DMS53 treated with DMSO at 0.1 percent for 48 hours (cell line): ENCODE measurements at regions not wholly inside any gene's neighbourhood (a gene's known extent, or its start where the extent isn't known, plus 50 kb on each side); places are given as distances from the start of the nearest gene placed in this dataset.
"Not testable (repeated sequence)": the region's sequence is repeated elsewhere in the genome, so short reads cannot be mapped to it uniquely, and the experiment has no call there.

Source experiments
- DNase-seq: peaks from one replicate; lab custom pipeline; 2025; ENCODE audit not compliant: unreplicated experiment; lab: John Stamatoyannopoulos, UW

DNA sequence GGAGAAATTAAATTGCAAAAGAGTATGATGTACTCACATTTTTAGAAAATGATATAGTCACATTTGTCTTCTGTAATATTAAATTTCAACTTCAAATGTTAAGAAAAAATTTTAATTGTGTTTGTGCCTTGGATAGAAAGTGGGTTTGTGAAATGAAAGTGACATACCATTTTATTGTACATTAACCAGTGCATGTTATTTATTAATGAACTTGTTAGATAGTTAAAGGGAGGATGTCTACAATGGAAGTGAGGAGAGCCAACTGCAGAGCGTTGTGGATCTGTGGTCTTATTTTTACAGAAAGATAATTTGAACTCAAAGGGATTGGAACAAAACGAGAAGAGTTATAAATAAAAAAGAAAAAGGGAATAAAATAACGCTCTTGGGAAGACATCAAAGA, 291.7 kb downstream of the ARL4A start:
- no peak for DNase-seq

DNA sequence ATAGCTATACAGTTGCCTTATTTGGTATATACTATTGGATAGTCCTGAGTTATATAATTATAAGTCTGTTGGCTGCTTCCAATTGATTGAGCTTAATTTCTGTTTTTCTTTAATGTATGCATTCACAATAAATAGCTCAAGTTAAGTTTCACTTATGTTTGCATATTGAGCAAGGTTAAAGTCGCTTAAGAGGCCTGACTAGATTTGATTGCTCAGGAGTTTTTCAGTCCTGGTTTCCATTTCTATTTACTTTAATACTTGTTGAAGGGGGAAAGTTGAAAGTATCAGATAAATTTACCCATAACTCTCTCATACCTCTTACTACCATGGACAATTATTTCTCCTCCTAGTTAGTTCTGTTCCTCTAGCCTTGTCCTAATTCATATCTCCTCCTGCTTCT, 294.7 kb downstream of the ARL4A start:
- no peak for DNase-seq

- DNase-seq, result no peak
These were observed 296.7 kb downstream of the ARL4A start for GRCh38 chr7:12984117-12984516.

GRCh38 chr7:12985228-12985627, 297.8 kb downstream of the ARL4A start:
- DNase-seq, result no peak

DNA sequence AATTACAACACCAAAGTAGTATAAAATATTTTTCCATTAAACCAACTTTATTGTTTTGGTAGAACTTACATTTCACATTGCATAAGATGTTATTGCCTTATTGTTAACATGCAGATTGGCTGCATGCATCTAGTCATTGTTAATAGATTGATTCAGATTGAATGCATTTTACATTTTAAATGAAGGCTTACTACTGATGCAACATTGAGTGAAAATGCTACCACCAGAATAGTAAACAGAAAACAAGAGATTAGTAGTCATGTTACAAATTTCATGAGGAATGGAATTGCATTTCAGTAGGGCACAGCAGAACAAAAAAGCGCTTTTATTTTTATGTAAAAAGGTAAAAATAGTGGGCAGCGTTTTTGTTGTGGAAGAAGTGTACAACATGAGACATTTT, 298.3 kb downstream of the ARL4A start:
- DNase-seq, result no peak

GRCh38 chr7:12987238-12987637, 299.8 kb downstream of the ARL4A start:
- DNase-seq, result no peak

DNA sequence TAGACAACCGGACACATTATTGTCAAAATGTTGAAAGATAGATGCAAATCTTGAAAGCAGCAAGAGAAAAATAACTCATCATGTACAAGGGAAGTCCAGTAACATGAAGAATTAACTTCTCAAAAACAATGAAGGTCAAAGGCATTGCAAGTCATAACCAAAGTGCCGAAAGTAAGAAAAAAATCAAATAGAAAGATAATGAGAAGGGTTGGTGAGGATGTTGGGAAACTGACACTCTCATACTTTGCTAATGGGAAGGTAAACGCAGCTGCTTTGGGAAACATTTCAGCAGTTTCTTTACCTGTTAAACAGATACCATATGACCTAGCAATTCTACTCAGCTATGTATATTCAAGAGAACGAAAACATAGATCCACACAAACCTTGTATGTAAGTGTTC, 303.0 kb downstream of the ARL4A start:
- DNase-seq, result no peak

- no peak for DNase-seq
These were observed 305.6 kb downstream of the ARL4A start for GRCh38 chr7:12993025-12993424.

DNA sequence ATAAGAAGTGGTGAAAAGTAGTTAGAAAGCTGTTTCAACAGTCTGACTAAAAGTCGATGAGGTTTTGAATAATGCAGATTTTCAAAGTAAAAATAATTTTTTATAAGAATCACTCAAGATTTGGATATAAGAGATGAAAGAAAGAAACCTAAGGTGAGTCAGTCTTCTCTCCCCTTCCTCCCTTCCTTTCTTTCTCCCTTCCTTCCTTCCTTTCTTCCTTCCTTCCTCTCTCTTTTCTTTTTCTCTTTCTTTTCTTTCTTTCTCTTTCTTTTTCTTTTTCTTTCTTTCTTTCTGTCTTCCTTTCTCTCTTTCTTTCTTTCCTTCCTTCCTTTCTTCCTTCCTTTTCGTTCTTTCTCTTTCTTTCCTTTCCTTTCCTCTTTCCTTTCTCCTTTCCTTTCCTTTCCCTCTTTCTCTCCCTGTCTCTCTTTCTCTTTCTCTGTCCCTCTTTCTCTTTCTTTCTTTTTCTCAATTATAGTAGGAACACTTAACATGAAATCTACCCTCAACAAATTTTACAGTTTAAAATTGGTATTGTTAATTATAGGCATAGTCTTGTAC, 308.6 kb downstream of the ARL4A start:
- no peak for DNase-seq

DNA sequence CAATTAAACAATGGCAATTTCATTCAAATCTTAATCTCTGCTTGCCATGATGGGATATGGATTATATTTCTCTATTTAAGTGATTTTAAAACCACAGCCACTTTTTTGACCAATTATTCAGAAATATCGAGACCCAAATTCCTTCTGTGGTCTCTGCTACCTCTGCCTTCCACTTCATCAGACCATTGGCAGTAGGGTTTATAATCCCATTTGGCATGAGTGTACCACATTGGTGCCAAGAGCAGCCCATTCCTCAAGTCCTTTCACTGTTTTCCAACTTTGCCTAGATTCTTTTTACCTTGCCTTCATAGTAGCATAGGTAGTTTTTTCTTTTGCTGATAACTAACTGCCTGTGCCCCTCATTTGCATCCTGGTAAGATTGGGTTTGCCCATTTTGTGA, 319.9 kb downstream of the ARL4A start:
- no peak for DNase-seq

GRCh38 chr7:13009517-13009916, 322.1 kb downstream of the ARL4A start:
- DNase-seq, result no peak

- DNase-seq, result no peak
These were observed 326.6 kb downstream of the ARL4A start for GRCh38 chr7:13014011-13014410.

DNA sequence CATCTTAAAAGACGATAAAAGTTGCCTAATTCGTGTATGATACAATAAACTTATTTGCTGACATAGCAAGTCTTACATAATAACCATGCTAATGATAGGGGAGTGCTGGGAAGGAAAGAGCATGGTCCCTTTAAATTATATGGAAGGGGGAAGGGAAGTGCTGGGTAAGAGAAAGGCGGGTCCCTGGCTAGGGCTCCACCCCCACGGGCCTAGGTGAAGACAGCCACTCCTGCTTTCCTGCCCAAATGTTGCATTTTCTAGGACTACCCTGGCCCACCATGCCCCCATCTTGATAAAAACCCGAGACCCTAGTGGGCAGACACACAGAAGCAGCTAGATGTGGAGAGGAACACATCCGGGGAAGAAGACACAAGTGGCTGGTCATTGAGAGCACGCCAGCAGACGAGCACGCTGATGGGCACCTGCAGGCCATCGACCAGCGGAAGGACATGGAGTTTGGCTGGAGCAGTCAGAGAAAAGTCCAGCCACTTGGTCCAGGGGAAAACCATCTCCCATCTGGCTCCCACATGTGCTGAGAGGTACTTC, 328.7 kb downstream of the ARL4A start:
- no peak for DNase-seq

DNA sequence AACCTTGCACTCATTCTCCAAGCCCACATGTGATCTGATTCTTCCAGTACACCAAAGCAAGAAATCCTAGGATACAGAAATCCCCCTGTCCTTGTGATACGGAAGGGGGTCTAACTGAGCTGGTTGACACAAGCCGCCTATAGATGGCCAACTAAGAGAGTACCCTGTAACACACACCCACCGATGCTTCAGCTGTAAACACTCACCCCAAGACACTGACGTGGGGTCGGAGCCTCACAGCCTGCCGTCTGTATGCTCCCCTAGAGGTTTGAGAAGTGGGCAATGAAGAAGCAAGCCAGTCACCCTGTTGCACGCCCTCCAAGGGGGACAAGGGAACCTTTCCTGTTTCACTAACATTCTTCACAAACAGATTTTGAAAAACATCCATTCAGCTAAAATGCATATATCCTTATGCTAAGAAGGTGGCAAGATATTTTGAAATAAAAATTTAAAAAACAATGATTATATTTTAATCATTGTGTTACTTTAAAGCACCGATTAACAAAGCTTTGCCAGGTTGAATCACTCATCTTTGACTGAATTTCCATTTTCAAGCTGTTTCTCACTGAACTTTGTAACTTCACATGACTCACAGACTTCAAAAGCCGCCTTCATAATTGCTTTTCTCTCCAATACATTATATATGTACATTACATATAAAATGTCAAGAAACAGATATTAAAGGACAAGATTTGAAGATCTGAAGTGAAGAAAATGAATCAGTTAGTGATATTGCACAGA, 329.3 kb downstream of the ARL4A start:
- no peak for DNase-seq

GRCh38 chr7:13017333-13017857, 330.0 kb downstream of the ARL4A start:
- peak; percentile 61 for DNase-seq

- DNase-seq, result no peak
These were observed 330.4 kb downstream of the ARL4A start for GRCh38 chr7:13017881-13018280.

GRCh38 chr7:13021566-13022300, 334.3 kb downstream of the ARL4A start:
- no peak for DNase-seq

DNA sequence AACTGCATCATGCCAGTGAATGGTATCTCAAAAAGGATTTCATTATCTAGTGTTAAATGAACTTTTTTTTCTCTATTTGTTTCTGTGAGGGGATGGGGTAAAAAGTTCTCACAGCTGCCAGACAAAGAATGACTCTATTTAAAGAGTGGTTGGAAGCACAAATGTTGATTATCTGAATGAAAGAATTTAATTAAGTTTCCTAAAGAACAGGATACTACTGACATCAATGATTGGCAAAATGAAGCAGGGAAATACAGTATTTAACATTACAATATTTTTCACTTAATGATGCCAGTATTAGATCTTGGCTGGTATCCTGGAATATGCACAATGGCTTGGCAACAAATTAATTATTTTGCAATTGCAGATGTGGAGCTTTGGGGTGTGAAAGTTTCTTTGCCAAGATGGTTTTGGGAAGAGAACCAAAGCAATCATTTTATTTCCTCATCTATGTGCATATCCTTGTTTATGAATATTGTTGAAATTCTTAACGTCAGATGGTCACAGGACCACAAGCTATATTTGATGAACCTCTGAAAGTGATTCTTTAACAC, 336.8 kb downstream of the ARL4A start:
- DNase-seq, result no peak

DNA sequence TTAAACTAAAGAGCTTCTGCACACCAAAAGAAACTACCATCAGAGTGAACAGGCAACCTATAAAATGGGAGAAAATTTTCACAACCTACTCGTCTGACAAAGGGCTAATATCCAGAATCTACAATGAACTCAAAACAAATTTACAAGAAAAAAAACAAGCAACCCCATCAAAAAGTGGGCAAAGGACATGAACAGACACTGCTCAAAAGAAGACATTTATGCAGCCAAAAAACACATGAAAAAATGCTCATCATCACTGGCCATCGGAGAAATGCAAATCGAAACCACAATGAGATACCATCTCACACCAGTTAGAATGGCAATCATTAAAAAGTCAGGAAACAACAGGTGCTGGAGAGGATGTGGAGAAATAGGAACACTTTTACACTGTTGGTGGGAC, 337.6 kb downstream of the ARL4A start:
- DNase-seq, result not testable (repeated sequence)

DNA sequence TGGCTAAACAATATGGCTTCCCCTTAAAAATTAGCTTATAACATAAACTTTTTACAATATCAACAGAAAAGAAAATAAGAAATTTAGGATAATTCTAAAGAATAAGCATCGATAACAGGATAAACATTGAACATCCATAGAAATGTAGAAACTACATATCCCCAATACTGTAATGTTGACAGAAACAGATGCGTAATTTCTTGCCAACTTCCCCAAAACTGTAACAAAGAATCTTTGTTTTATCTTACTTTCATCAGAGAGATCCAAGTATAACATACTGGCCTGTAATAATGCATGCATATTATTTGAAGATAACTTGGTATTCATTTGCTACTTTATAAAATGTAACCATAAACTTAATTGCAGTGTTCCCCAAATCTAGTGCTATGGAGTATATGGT, 339.9 kb downstream of the ARL4A start:
- no peak for DNase-seq

GRCh38 chr7:13028036-13028824, 340.8 kb downstream of the ARL4A start:
- DNase-seq, result no peak
